Inferior parietal cortex (tissue), 1 donor: ENCODE measurements at regions not wholly inside any gene's neighbourhood (a gene's known extent, or its start where the extent isn't known, plus 50 kb on each side); places are given as distances from the start of the nearest gene placed in this dataset.

Experiments used
- DNase-seq: peaks from one replicate; pipeline ENCODE4 v3.0.0-alpha.2; 2016; ENCODE audit errors: extremely low spot score

DNA sequence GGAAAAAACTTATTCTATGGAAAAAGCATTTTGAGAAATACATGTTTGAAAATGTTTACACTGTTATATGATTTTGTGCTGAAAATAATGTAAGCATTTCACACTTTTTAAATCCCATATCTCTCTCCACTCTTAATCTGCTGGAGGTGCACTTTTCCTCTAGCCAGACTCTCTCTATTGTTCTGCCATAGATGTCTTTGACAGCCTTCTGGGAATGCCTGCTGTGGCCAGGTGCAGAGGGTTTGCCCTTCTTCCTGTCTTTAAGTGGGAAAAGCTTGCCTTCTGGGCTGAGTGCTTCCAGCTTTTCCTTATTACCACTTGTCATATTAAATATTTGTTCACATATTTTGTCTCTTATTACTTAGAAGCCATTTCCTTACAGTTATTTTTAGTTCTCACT, 60.1 kb upstream of the PPM1H start:
- no peak for DNase-seq

DNA sequence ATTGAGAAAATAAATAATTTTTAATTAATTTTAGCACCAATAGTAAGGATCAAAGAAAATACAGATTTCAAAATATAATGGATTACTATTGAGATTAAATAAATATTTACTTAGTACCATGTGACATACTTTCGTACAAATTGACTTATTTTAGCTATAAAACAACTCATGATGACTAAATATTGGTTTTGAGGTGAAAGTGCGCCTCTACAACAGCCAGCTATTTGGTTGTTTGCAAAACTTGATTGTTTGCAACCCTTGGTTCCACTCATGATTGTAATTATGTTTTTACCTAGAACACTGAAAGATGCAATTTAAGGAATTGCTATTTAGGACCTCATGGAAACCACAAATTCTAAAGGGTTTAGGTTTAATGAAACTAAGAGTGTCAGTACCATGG, 51.9 kb upstream of the PPM1H start:
- no peak for DNase-seq
